HFF-Myc (cell line): ENCODE measurements at regions not wholly inside any gene's neighbourhood (a gene's known extent, or its start where the extent isn't known, plus 50 kb on each side); places are given as distances from the start of the nearest gene placed in this dataset.

Source experiments
- DNase-seq: peaks from one replicate; pipeline ENCODE4 v3.0.0-alpha.2; 2011; ENCODE audit warnings: low read depth; ENCODE audit errors: extremely low read depth
- H3K4me3 ChIP-seq: replicated peaks from 2 replicates; pipeline ENCODE4 v1.5.1; 2011; ENCODE audit warnings: low read depth, mild to moderate bottlenecking, control low read depth, low read length
- TF ChIP-seq, protein P1 (sequence below): IDR thresholded peaks from 2 replicates; pipeline ENCODE4 v1.5.1; 2012; ENCODE audit warnings: mild to moderate bottlenecking, low read depth, low read length, control low read depth; ENCODE audit errors: missing control alignments

DNA sequence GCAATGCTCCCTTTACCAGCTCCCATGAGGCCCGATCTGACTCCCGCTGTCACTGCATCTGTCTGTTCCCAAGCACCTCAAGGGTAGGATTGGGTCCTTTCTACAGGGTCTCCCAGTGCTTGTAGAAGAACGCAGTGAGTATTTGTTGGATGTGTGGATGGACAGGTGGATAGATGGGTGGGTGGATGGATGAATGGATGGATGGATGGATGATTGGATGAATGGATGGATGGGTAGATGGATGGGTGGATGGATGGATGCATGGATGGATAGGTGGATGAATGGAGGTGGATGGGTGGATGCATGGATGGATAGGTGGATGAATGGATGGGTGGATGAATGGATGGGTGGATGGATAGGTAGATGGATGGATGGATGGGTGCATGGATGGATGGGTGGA lies 91.6 kb downstream of the HS1BP3 start:
- no peak for DNase-seq
- TF ChIP-seq, protein P1, sequence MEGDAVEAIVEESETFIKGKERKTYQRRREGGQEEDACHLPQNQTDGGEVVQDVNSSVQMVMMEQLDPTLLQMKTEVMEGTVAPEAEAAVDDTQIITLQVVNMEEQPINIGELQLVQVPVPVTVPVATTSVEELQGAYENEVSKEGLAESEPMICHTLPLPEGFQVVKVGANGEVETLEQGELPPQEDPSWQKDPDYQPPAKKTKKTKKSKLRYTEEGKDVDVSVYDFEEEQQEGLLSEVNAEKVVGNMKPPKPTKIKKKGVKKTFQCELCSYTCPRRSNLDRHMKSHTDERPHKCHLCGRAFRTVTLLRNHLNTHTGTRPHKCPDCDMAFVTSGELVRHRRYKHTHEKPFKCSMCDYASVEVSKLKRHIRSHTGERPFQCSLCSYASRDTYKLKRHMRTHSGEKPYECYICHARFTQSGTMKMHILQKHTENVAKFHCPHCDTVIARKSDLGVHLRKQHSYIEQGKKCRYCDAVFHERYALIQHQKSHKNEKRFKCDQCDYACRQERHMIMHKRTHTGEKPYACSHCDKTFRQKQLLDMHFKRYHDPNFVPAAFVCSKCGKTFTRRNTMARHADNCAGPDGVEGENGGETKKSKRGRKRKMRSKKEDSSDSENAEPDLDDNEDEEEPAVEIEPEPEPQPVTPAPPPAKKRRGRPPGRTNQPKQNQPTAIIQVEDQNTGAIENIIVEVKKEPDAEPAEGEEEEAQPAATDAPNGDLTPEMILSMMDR = no peak
- H3K4me3 ChIP-seq = no peak overlapping the region

DNA sequence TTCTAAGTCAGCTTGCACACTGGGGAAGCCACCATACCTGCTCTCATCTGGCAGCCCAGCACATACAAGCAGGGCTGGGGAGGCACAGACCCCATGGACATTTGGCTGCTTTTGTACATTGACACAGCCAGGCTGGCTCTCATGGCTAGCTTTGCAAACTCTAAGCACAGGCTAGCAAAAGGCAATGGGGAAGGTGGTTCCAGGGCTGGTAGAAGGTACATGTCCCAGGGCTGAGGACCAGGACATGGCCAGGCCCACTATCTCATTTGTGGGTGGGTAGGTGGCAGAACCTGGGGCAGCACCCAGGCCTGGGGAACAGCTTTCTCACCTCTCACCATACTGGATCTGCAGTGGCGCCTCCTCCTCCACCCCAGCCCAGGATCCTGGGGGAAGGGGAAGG lies 90.9 kb downstream of the HS1BP3 start:
- TF ChIP-seq, protein P1 = no peak
- no peak for DNase-seq
- H3K4me3 ChIP-seq = no peak overlapping the region

DNA sequence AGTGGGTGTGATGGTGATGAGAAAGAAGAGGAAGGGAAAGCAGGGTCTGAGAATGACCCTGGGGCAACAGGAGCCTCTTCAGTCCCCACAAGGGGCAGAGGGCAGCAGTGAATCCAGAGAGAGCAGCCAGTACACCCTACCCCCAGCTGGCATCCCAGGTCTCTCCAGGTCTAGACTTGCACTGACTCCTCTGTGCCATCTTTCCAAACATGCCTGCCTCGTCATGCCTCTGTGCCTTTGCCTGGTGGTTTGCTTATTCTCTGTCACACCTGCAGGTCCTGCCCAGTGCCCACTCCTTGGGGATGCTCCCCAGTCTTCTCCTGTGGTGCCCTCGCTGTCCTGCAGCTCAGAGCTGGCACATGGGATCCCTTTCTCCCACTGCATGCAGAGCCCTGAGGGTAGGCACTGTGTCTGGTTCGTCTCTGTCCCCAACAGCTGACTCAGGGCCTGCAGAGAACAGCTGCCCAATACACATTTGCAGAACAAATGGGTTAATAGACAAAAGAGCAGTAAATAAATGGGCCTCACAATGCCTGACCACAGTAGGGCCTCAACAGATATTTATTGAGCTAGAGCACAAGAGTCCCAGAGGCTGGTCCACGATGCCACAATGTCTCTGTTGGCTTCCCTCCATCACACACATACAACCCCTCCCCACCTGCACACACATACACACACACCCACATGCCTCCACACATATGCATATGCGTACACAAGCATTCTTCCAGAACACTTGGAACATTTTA lies 89.8 kb downstream of the HS1BP3 start:
- TF ChIP-seq, protein P1 = no peak
- H3K4me3 ChIP-seq = no peak overlapping the region
- no peak for DNase-seq

DNA sequence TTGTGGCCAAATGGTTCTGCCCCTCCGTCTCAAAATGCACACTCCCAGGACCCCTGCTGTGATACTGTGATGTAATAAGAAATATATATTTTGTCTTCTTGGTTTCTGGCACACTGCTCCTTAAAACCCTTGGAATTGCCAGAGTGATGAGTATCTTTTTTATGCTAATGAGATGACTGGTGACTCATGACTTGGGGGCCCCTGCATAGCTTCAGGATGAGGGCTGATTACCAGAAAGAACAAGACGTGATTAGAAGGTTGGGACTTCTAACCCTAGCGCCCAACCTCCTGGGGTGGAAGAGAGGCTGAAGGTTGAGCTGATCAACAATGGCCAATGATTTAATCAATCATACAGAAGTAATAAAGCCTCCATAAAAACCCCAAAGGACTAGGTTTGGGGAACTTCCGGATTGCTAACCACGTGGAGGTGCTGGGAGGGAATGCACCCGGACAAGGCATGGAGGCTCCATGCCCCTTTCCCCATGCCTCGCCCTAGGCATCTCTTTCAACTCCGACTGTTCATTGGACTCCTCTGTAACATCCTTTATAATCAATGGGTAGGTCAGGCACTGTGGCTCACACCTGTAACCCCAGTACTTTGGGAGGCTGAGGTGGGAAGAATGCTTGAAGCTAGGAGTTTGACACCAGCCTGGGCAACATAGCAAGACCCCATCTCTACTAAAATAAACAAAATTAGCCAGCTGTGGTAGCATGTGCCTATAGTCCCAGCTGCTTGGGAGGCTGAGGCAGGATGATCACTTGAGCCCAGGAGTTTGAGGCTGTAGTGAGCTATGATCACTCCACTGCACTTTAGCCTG lies 89.1 kb downstream of the HS1BP3 start:
- no peak for DNase-seq
- TF ChIP-seq, protein P1 = no peak
- no peak overlapping the region for H3K4me3 ChIP-seq

DNA sequence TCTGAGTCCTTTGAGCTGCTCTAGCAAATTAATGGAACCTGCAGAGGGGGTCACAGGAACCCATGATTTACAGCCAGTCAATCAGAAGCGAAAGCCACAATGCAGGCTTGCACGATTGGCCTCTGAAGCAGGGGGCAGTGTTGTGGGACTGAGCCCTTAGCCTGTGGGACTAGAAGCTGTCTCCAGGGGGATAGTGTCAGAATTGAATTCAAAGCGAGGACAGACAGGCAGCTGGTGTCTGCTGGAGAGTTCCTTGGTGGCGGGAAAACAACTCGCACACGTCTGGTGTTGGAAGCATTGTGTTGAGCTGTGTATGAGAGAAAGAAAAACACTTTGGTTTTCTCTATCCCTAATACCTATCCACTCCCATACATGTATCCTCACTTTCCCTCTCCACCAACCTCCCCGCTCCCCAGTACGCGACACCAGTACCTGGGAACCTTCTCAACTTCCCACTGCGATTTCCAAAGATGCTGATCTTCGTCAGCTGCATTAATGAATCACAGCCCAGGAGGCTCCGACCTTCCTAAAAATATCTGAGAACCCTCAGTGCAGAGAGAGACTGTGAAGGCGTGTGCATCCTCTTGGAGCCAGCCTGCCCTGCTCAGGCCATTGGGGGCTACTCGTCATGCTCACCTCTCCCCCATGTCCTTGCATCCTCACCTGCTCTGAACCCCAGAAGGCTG lies 88.2 kb downstream of the HS1BP3 start:
- no peak for DNase-seq
- TF ChIP-seq, protein P1 = peak; percentile 8
- H3K4me3 ChIP-seq = no peak overlapping the region

DNA sequence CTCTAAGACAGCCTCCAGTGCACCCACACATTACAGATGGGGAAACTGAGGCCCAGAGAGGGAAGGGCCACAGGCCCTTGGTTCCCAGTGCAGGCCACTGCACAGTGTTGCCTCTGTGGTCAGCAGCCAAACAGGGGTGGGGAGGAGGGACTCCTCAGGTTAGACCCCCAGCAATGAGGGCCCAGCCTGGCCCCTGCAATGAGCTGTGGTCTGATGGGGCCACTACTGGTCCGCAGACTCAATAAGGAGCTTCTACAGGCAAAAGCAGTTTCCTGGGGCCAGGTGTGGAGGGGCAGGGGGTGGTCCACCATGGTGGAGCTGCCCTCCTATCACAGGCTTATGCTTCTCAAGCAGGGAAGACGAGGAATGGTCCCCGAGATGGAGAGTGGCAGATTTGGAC lies 87.6 kb downstream of the HS1BP3 start:
- DNase-seq = no peak
- no peak overlapping the region for H3K4me3 ChIP-seq
- TF ChIP-seq, protein P1 = no peak
